Epithelial cell of proximal tubule (primary cell): ENCODE measurements at regions not wholly inside any gene's neighbourhood (a gene's known extent, or its start where the extent isn't known, plus 50 kb on each side); places are given as distances from the start of the nearest gene placed in this dataset.

ENCODE experiments used
- DNase-seq: peaks from one replicate; pipeline ENCODE4 v3.0.0-alpha.2; 2011; ENCODE audit warnings: low read depth
- H3K4me3 ChIP-seq: 2 replicates; pipeline ENCODE4 v1.5.1; 2011; ENCODE audit warnings: low read depth, mild to moderate bottlenecking, low read length
- TF ChIP-seq, protein P1 (sequence below): conservative IDR thresholded peaks from 2 replicates; pipeline ENCODE4 v1.5.1; 2012; ENCODE audit warnings: low read depth, mild to moderate bottlenecking, low read length

- TF ChIP-seq, protein P1, sequence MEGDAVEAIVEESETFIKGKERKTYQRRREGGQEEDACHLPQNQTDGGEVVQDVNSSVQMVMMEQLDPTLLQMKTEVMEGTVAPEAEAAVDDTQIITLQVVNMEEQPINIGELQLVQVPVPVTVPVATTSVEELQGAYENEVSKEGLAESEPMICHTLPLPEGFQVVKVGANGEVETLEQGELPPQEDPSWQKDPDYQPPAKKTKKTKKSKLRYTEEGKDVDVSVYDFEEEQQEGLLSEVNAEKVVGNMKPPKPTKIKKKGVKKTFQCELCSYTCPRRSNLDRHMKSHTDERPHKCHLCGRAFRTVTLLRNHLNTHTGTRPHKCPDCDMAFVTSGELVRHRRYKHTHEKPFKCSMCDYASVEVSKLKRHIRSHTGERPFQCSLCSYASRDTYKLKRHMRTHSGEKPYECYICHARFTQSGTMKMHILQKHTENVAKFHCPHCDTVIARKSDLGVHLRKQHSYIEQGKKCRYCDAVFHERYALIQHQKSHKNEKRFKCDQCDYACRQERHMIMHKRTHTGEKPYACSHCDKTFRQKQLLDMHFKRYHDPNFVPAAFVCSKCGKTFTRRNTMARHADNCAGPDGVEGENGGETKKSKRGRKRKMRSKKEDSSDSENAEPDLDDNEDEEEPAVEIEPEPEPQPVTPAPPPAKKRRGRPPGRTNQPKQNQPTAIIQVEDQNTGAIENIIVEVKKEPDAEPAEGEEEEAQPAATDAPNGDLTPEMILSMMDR: no peak
- DNase-seq: no peak
- no peak overlapping the region for H3K4me3 ChIP-seq
Measured at GRCh38 chr6:19356692-19357091, 480.5 kb upstream of the ID4 start.

GRCh38 chr6:19362396-19362795 is 474.8 kb upstream of the ID4 start:
- no peak overlapping the region for H3K4me3 ChIP-seq
- TF ChIP-seq, protein P1: no peak
- DNase-seq: no peak

GRCh38 chr6:19368511-19368910 is 468.7 kb upstream of the ID4 start:
- DNase-seq: peak; percentile 46
- H3K4me3 ChIP-seq: no peak overlapping the region
- TF ChIP-seq, protein P1: peak; percentile 34

DNA sequence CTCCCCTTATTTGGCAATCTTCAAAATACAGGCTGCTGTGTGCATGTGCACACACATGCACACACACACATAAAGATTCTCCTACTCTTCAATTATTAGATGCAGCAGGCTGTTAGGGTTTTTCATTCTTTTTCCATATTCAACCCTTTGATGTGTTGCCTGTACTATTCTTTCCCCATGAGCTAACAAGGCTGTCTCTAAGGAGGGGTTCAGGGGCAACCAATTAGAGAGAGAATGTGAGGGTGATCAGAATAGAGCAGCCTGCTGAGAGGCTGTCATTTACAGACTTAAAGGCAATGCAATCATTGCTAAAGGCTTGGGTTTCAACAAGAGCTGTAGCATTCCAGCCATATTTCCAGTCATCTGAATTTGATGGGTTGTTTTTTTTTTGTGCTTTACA is 467.4 kb upstream of the ID4 start:
- H3K4me3 ChIP-seq: no peak overlapping the region
- DNase-seq: no peak
- TF ChIP-seq, protein P1: no peak

DNA sequence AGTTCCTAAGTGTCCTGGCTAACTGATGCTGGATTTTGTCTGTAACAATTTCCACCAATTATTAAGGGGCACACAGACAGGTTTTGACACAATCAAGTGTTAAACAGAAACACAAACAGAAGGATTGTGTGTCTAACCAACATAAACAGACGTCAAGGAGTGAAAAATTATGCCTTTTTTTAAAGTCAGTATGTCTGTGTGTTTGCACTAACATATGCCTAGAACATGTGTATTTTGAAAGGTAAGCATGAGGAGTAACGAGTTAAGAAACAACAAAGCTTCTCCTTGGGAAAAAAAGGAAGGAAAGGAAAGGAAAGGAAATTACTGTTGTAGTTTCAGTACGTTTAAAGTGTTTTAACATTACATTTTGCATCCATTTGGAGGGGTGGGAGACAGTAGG is 466.3 kb upstream of the ID4 start:
- H3K4me3 ChIP-seq: no peak overlapping the region

DNA sequence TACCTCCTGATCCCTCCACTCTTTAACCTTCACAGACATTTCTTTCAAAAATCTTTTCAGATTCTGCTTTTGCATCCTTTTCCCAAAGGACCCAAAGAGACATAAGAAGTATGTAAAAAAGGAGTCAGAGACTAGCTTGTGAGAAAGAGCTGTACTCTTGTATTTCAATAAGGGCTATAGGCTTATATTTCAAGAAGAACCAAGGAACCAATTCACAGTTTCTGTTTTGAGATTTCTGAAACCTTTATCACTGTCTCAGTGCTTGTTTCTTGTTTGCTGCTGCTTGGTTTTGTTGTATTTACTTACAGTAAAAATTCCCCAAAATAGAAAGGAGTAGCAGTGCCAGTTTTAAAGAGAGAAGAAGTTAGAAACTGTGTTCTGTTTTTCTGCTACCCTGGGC is 461.6 kb upstream of the ID4 start:
- TF ChIP-seq, protein P1: no peak
- DNase-seq: no peak
- H3K4me3 ChIP-seq: no peak overlapping the region

More for the DNA sequence above, 466.3 kb upstream of the ID4 start:
- TF ChIP-seq, protein P1: no peak
- no peak for DNase-seq

DNA sequence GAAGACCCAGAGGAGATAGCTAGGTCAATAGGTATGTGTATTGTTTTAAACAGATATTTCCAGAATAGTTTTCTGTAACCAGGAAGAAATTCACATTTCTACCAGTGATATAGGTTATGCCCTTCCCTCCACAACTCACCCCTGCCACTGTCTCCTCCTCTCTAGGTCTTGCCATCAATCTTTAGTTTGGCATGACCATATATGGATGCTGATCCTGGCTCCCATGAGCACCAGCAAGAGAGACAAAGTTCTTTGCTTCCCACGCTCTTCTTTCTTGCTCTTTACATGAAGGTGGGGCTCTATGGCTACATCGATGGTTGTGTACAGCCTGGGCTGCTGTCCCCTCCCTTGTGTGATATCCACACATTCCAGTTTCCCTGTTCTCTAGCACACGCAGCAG is 459.4 kb upstream of the ID4 start:
- DNase-seq: no peak
- no peak overlapping the region for H3K4me3 ChIP-seq
- TF ChIP-seq, protein P1: no peak
